ENCODE measurements at regions not wholly inside any gene's neighbourhood (a gene's known extent, or its start where the extent isn't known, plus 50 kb on each side); places are given as distances from the start of the nearest gene placed in this dataset.

- Histone ChIP-seq H3F3A (ENCODE audit: insufficient read depth, low read length) (no peaks in the 10 kb centered on the region), H3K79me2 (ENCODE audit: insufficient read depth, low read length) (no peaks in the 10 kb centered on the region), H3K36me3 (ENCODE audit: insufficient read depth, low read length) (no peaks in the 10 kb centered on the region), H3K27me3 (ENCODE audit: insufficient read depth, low read length) (no peaks in the 10 kb centered on the region), H3K4me2 (ENCODE audit: low read length) (no peak overlapping the region), H3K9me3 (ENCODE audit: low read length) (no peaks in the 10 kb centered on the region), H3K9ac (ENCODE audit: low read length) (no peak overlapping the region), H4K20me1 (ENCODE audit: insufficient read depth, low read length) (no peaks in the 10 kb centered on the region), H2AFZ (ENCODE audit: low read length) (no peak overlapping the region), H3K4me1 (ENCODE audit: insufficient read depth, low read length, severe bottlenecking) (no peaks in the 10 kb centered on the region), H3K4me3 (ENCODE audit: low read depth, low read length, poor library complexity, severe bottlenecking) (no peak overlapping the region), H3K9me2 (ENCODE audit: low read depth, low read length) (no peaks in the 10 kb centered on the region), H3K27ac (ENCODE audit: low read depth, low read length, poor library complexity, severe bottlenecking) (no peak overlapping the region)
- TF ChIP-seq CTCF (IDR thresholded peaks at IDR 0.05; ENCODE audit: low read length) = no peak
- no peak for TF ChIP-seq EZH2 (IDR thresholded peaks at IDR 0.05; ENCODE audit: borderline replicate concordance, low read length)
Measured at GRCh38 chr1:173128742-173129141, 78.0 kb upstream of the TNFSF18 start.

GRCh38 chr1:173127369-173128307 lies 76.9 kb upstream of the TNFSF18 start:
- Histone ChIP-seq H3K36me3 (ENCODE audit: insufficient read depth, low read length) (no peaks in the 10 kb centered on the region), H3K4me3 (ENCODE audit: low read depth, low read length, poor library complexity, severe bottlenecking) (no peak overlapping the region)

GRCh38 chr1:173126421-173126820 lies 75.7 kb upstream of the TNFSF18 start:
- Histone ChIP-seq H4K20me1 (ENCODE audit: insufficient read depth, low read length) (no peaks in the 10 kb centered on the region), H3K4me1 (ENCODE audit: insufficient read depth, low read length, severe bottlenecking) (peaks cover 13% of the 10 kb centered on the region), H3K4me2 (ENCODE audit: low read length) (no peak overlapping the region)

More at GRCh38 chr1:173127369-173128307, 76.9 kb upstream of the TNFSF18 start:
- TF ChIP-seq CTCF (IDR thresholded peaks at IDR 0.05; ENCODE audit: low read length) = no peak
- TF ChIP-seq EZH2 (IDR thresholded peaks at IDR 0.05; ENCODE audit: borderline replicate concordance, low read length) = no peak
- H3K27ac ChIP-seq (ENCODE audit: low read depth, low read length, poor library complexity, severe bottlenecking) = no peak overlapping the region
- H4K20me1 ChIP-seq (ENCODE audit: insufficient read depth, low read length) = no peaks in the 10 kb centered on the region
- H3K4me2 ChIP-seq (ENCODE audit: low read length) = no peak overlapping the region
- H3K27me3 ChIP-seq (ENCODE audit: insufficient read depth, low read length) = no peaks in the 10 kb centered on the region
- no peaks in the 10 kb centered on the region for H3K9me2 ChIP-seq (ENCODE audit: low read depth, low read length)
- no peaks in the 10 kb centered on the region for H3K79me2 ChIP-seq (ENCODE audit: insufficient read depth, low read length)
- no peak overlapping the region for H3K9ac ChIP-seq (ENCODE audit: low read length)
- no peaks in the 10 kb centered on the region for H3K9me3 ChIP-seq (ENCODE audit: low read length)
- peaks cover 8% of the 10 kb centered on the region for H3K4me1 ChIP-seq (ENCODE audit: insufficient read depth, low read length, severe bottlenecking)
- H2AFZ ChIP-seq (ENCODE audit: low read length) = no peak overlapping the region
- H3F3A ChIP-seq (ENCODE audit: insufficient read depth, low read length) = no peaks in the 10 kb centered on the region

More at GRCh38 chr1:173126421-173126820, 75.7 kb upstream of the TNFSF18 start:
- no peaks in the 10 kb centered on the region for H3K9me2 ChIP-seq (ENCODE audit: low read depth, low read length)
- H3K27me3 ChIP-seq (ENCODE audit: insufficient read depth, low read length) = no peaks in the 10 kb centered on the region
- H3K27ac ChIP-seq (ENCODE audit: low read depth, low read length, poor library complexity, severe bottlenecking) = no peak overlapping the region
- H3K9me3 ChIP-seq (ENCODE audit: low read length) = no peaks in the 10 kb centered on the region
- H3K4me3 ChIP-seq (ENCODE audit: low read depth, low read length, poor library complexity, severe bottlenecking) = no peak overlapping the region
- H2AFZ ChIP-seq (ENCODE audit: low read length) = no peak overlapping the region
- H3K79me2 ChIP-seq (ENCODE audit: insufficient read depth, low read length) = no peaks in the 10 kb centered on the region
- H3K36me3 ChIP-seq (ENCODE audit: insufficient read depth, low read length) = no peaks in the 10 kb centered on the region
- no peaks in the 10 kb centered on the region for H3F3A ChIP-seq (ENCODE audit: insufficient read depth, low read length)
- TF ChIP-seq CTCF (IDR thresholded peaks at IDR 0.05; ENCODE audit: low read length) (no peak), EZH2 (IDR thresholded peaks at IDR 0.05; ENCODE audit: borderline replicate concordance, low read length) (no peak)
- H3K9ac ChIP-seq (ENCODE audit: low read length) = no peak overlapping the region

Measured in OCI-LY1 (cell line).